Aorta (tissue), 5 donors: ENCODE measurements at regions not wholly inside any gene's neighbourhood (a gene's known extent, or its start where the extent isn't known, plus 50 kb on each side); places are given as distances from the start of the nearest gene placed in this dataset.
A peak's percentile ranks its signal among the peaks of the same experiment; 100 is the strongest.

Experiments used
- ATAC-seq: fragments of 200-7000 bp; cut with Tn5 transposase; one replicate; pipeline ENCODE4 v1.9.1; 2022; ENCODE audit warnings: moderate library complexity; ENCODE audit not compliant: low FRiP score
- DNase-seq, 2 donors: peaks; one replicate each; pipeline ENCODE4 v3.0.0-alpha.2; 2020
- H3K27ac ChIP-seq, 2 donors: one replicate each; pipeline ENCODE4 v1.5.1; 2013; ENCODE audit warnings: low read length in 2 of 2, mild to moderate bottlenecking in 2 of 2, moderate library complexity in 2 of 2, control low read depth in 1 of 2, inconsistent platforms in 1 of 2, low read depth in 1 of 2
- H3K27me3 ChIP-seq, 2 donors: one replicate each; pipeline ENCODE4 v1.6.1; 2013; ENCODE audit warnings: control low read depth in 1 of 2, low read length in 1 of 2, mild to moderate bottlenecking in 1 of 2, moderate library complexity in 1 of 2; ENCODE audit not compliant: insufficient read depth in 2 of 2, control insufficient read depth in 1 of 2
- H3K36me3 ChIP-seq, 2 donors: one replicate each; pipeline ENCODE4 v1.6.1; 2013; ENCODE audit warnings: control low read depth in 1 of 2, low read length in 1 of 2, mild to moderate bottlenecking in 1 of 2; ENCODE audit not compliant: insufficient read depth in 2 of 2, control insufficient read depth in 1 of 2
- H3K4me1 ChIP-seq, 2 donors: one replicate each; pipeline ENCODE4 v1.6.1; 2013; ENCODE audit warnings: low read length in 2 of 2, control low read depth in 1 of 2, mild to moderate bottlenecking in 1 of 2, moderate library complexity in 1 of 2; ENCODE audit not compliant: insufficient read depth in 2 of 2, control insufficient read depth in 1 of 2
- H3K4me3 ChIP-seq, 2 donors: one replicate each; pipeline ENCODE4 v1.5.1; 2013; ENCODE audit warnings: low read length in 2 of 2, control low read depth in 1 of 2, mild to moderate bottlenecking in 1 of 2
- H3K9me3 ChIP-seq: one replicate; pipeline ENCODE4 v1.6.1; 2013; ENCODE audit warnings: mild to moderate bottlenecking, low read length; ENCODE audit not compliant: control insufficient read depth
- WGBS, 2 donors: extraction: QIAGEN DNeasy Blood & Tissue Kit; methylation state at CpG; one replicate each; pipeline ENCODE4 v1.1.7; 2013; 5-methylcytosine and 5-hydroxymethylcytosine counted together
- intact Hi-C, 2 donors: fragments of 100-400 bp; cut with DNase I; formaldehyde crosslinking; loops; one replicate each; pipeline versions ENCODE4 v1.14.2 to v1.15.0; 2022
- donor health status: healthy with polysubstance abuse.
- donor health status: Bipolar disorder and iron deficiency.
- donor health status: DM: no; HTN: no; CAD: no.
- donor health status: DM: no; HTN: no; CAD: no.
- donor health status: DM: yes; HTN: yes; CAD: no.

- Histone ChIP-seq H3K27ac (no peak overlapping the region), H3K4me3 (no peak overlapping the region), H3K27me3 (no peaks in the 10 kb centered on the region), H3K9me3 (no peaks in the 10 kb centered on the region), H3K4me1 (no peaks in the 10 kb centered on the region), H3K36me3 (no peaks in the 10 kb centered on the region)
- ATAC-seq: no peak
- WGBS, 2 donors: 97% methylated on average over 12 of the region's 12 CpGs
- intact Hi-C loops: no loop called here
- DNase-seq: peak in 1 of 2 donors; percentile 62
Observed at GRCh38 chr1:234775477-234776246, 165.7 kb upstream of the IRF2BP2 start.

DNA sequence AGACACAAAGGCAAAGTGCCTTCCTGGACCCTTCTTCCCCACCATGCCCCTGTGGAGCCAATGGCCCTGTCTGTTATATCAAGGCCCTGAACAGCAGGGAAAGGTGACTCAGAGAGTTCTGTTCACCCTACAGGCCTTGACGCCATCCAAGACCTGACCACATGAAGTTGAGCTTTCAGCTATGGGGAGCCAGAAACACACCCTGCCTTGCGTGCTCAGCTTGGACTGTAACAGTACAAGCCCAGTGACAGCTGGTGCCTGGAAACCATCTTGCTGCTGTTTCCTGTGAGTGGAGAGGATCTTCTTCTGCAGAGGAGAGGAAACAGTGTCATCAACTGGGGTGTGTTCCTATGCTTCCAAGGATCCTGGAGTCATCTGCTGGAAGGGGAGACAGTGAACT is 165.0 kb upstream of the IRF2BP2 start:
- Histone ChIP-seq H3K9me3 (no peaks in the 10 kb centered on the region), H3K36me3 (no peaks in the 10 kb centered on the region), H3K4me3 (no peak overlapping the region), H3K27ac (no peak overlapping the region), H3K27me3 (no peaks in the 10 kb centered on the region), H3K4me1 (no peaks in the 10 kb centered on the region)
- WGBS, 2 donors: 94 to 97% methylated on average over 2 of the region's 2 CpGs
- DNase-seq (no peak), ATAC-seq (no peak)
- intact Hi-C loops: loop anchor here (5.0 kb wide), 4 partner anchors 43 to 297 kb away; no protein-coding TSS in a partner anchor

- no peaks in the 10 kb centered on the region for H3K27me3 ChIP-seq
- 96 to 97% methylated on average over 4 of the region's 4 CpGs for WGBS, 2 donors
- ATAC-seq: no peak
- no peak overlapping the region for H3K27ac ChIP-seq
- no peaks in the 10 kb centered on the region for H3K4me1 ChIP-seq
- no peak for DNase-seq
- H3K36me3 ChIP-seq: no peaks in the 10 kb centered on the region
- H3K4me3 ChIP-seq: no peak overlapping the region
- H3K9me3 ChIP-seq: no peaks in the 10 kb centered on the region
- intact Hi-C loops: loop anchor here (5.0 kb wide), 4 partner anchors 42 to 298 kb away; no protein-coding TSS in a partner anchor
Observed at GRCh38 chr1:234773936-234774677, 164.1 kb upstream of the IRF2BP2 start.

- ATAC-seq: peak; percentile 64
- Histone ChIP-seq H3K27ac (peak overlapping the region in 1 of 2 donors; percentile 62), H3K4me3 (no peak overlapping the region), H3K27me3 (no peaks in the 10 kb centered on the region), H3K36me3 (no peaks in the 10 kb centered on the region), H3K9me3 (no peaks in the 10 kb centered on the region), H3K4me1 (no peaks in the 10 kb centered on the region)
- intact Hi-C loops: loop anchor here (5.0 kb wide), 4 partner anchors 40 to 300 kb away; no protein-coding TSS in a partner anchor
- WGBS, 2 donors: 10% methylated on average over 22 of the region's 22 CpGs
- peak; percentile 88 to 93 for DNase-seq
Observed at GRCh38 chr1:234772345-234773147, 162.6 kb upstream of the IRF2BP2 start.

DNA sequence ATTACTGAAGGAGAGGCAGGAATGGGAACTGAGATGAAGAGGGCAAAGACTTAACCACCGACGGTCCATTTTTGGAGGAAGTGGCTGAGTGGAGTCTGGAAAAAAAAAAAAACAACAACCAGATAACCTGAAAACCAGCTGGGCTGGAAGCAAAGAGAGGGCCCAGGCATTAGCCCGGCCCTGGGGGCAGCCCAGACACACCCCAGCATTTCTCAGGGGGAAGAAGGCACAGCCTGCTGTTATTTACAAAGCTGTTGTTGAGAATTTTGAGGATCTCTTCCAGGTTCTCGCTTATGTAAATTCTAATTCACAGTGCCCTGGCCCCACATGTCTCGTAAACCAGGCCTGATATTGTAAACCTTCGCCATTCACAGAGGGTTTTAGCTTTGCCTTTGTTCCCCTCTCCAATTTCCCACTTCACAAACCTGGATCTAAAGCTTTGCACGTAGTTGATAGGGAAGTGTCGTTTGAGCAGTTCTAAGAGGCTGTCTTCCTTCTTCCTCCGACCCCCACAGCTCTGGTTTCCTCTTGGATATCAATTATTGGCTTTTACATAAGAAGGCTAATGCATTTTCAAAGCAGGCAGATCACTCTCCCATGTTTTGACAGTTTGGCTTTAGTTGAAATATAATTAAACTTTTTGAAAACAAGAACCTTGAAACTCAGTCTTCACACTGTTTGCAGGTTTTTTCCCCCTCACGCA is 161.8 kb upstream of the IRF2BP2 start:
- intact Hi-C loops: loop anchor here (5.0 kb wide), 4 partner anchors 39 to 301 kb away; no protein-coding TSS in a partner anchor
- Histone ChIP-seq H3K27ac (peak overlapping the region in 1 of 2 donors; percentile 30), H3K4me1 (no peaks in the 10 kb centered on the region), H3K36me3 (no peaks in the 10 kb centered on the region), H3K27me3 (no peaks in the 10 kb centered on the region), H3K9me3 (no peaks in the 10 kb centered on the region), H3K4me3 (no peak overlapping the region)
- 80% methylated on average over 10 of the region's 10 CpGs for WGBS, 2 donors
- ATAC-seq (no peak), DNase-seq (no peak)

DNA sequence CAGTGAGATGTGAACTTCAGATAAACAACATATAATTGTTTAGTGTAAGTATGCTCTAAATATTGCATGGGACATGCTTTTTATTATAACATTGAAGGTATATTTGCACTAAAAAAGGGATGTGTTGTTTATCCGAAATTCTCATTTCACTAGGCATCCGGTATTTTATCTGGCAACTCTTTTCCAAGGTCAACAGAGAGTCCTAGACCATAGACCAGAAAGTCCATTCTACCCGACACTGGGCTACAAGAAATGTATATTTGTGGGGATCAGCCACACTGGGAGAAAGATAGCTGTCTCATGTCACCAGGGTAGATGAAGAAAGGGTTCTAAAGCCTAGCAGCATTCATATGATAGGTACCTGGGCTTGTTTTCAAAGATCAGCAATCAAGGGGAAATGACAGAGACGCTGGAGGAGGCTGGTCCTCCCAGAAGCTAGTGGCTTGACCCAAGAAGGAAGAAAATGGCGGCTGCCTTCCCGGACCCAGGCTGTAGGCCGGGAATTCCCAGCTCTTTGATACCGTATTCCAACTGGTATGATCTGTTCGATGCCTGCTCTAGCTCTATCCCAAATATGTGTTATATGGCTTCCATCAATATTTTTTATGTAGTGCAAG is 161.1 kb upstream of the IRF2BP2 start:
- Histone ChIP-seq H3K27me3 (no peaks in the 10 kb centered on the region), H3K4me1 (no peaks in the 10 kb centered on the region), H3K36me3 (no peaks in the 10 kb centered on the region), H3K9me3 (no peaks in the 10 kb centered on the region), H3K4me3 (no peak overlapping the region), H3K27ac (no peak overlapping the region)
- ATAC-seq (no peak), DNase-seq (no peak)
- WGBS, 2 donors: 79 to 82% methylated on average over 9 of the region's 9 CpGs
- intact Hi-C loops: loop anchor here (5.0 kb wide), 4 partner anchors 39 to 301 kb away; no protein-coding TSS in a partner anchor

- no peaks in the 10 kb centered on the region for H3K4me1 ChIP-seq
- intact Hi-C loops: loop anchor here (5.0 kb wide), 4 partner anchors 38 to 302 kb away; no protein-coding TSS in a partner anchor
- H3K27me3 ChIP-seq: no peaks in the 10 kb centered on the region
- H3K4me3 ChIP-seq: no peak overlapping the region
- DNase-seq (no peak), ATAC-seq (no peak)
- H3K36me3 ChIP-seq: no peaks in the 10 kb centered on the region
- no peak overlapping the region for H3K27ac ChIP-seq
- 89 to 90% methylated on average over 25 of the region's 25 CpGs for WGBS, 2 donors
- no peaks in the 10 kb centered on the region for H3K9me3 ChIP-seq
Observed at GRCh38 chr1:234769986-234770795, 160.2 kb upstream of the IRF2BP2 start.
